ENCODE measurements at regions not wholly inside any gene's neighbourhood (a gene's known extent, or its start where the extent isn't known, plus 50 kb on each side); places are given as distances from the start of the nearest gene placed in this dataset.
A peak's percentile ranks its signal among the peaks of the same experiment; 100 is the strongest.

- peak; percentile 86 for DNase-seq (ENCODE audit: low read depth)
Measured at GRCh38 chr16:66315210-66315825, 51.2 kb upstream of the CDH5 start.

GRCh38 chr16:66311306-66311705 lies 55.2 kb upstream of the CDH5 start:
- no peak for TF ChIP-seq CTCF (conservative IDR thresholded peaks at IDR 0.05; ENCODE audit: low read depth, low read length)
- DNase-seq (ENCODE audit: low read depth): no peak
- H3K4me3 ChIP-seq (ENCODE audit: low read depth, low read length): no peak overlapping the region

More at GRCh38 chr16:66315210-66315825, 51.2 kb upstream of the CDH5 start:
- TF ChIP-seq CTCF (conservative IDR thresholded peaks at IDR 0.05; ENCODE audit: low read depth, low read length): peak; percentile 99
- no peak overlapping the region for H3K4me3 ChIP-seq (ENCODE audit: low read depth, low read length)

- no peak overlapping the region for H3K4me3 ChIP-seq (ENCODE audit: low read depth, low read length)
- TF ChIP-seq CTCF (conservative IDR thresholded peaks at IDR 0.05; ENCODE audit: low read depth, low read length): no peak
- DNase-seq (ENCODE audit: low read depth): no peak
Measured at GRCh38 chr16:66309215-66309807, 57.2 kb upstream of the CDH5 start.

GRCh38 chr16:66308096-66308495 lies 58.4 kb upstream of the CDH5 start:
- no peak overlapping the region for H3K4me3 ChIP-seq (ENCODE audit: low read depth, low read length)
- DNase-seq (ENCODE audit: low read depth): no peak
- TF ChIP-seq CTCF (conservative IDR thresholded peaks at IDR 0.05; ENCODE audit: low read depth, low read length): no peak

GRCh38 chr16:66306366-66307150 lies 59.9 kb upstream of the CDH5 start:
- no peak overlapping the region for H3K4me3 ChIP-seq (ENCODE audit: low read depth, low read length)
- TF ChIP-seq CTCF (conservative IDR thresholded peaks at IDR 0.05; ENCODE audit: low read depth, low read length): no peak
- DNase-seq (ENCODE audit: low read depth): no peak

- no peak for DNase-seq (ENCODE audit: low read depth)
- TF ChIP-seq CTCF (conservative IDR thresholded peaks at IDR 0.05; ENCODE audit: low read depth, low read length): no peak
- no peak overlapping the region for H3K4me3 ChIP-seq (ENCODE audit: low read depth, low read length)
Measured at GRCh38 chr16:66304961-66305360, 61.5 kb upstream of the CDH5 start.

All from choroid plexus epithelial cell (primary cell).